Small intestine (tissue), 7 donors: ENCODE measurements at regions not wholly inside any gene's neighbourhood (a gene's known extent, or its start where the extent isn't known, plus 50 kb on each side); places are given as distances from the start of the nearest gene placed in this dataset.

Experiments used
- DNase-seq, 2 donors: peaks; one replicate each; pipeline versions ENCODE4 v3.0.0 to v3.0.0-alpha.2; 2013
- FAIRE-seq: peaks from 2 replicates; lab custom pipeline; 2012; peaks lifted over from hg19 to GRCh38; lab: Jason Lieb, UNC
- H3K27ac ChIP-seq, 3 donors: one replicate each; pipeline ENCODE4 v1.5.1; 2013; ENCODE audit warnings: low read length in 2 of 3, mild to moderate bottlenecking in 2 of 3, control low read depth in 1 of 3, inconsistent platforms in 1 of 3, low read depth in 1 of 3, moderate library complexity in 1 of 3
- H3K27me3 ChIP-seq, 3 donors: one replicate each; pipeline ENCODE4 v1.6.1; 2013; ENCODE audit warnings: low read length in 3 of 3, inconsistent platforms in 1 of 3; ENCODE audit not compliant: control insufficient read depth in 3 of 3, insufficient read depth in 3 of 3
- H3K36me3 ChIP-seq, 3 donors: one replicate each; pipeline ENCODE4 v1.6.1; 2013; ENCODE audit warnings: low read length in 3 of 3, inconsistent platforms in 1 of 3, low read depth in 1 of 3, mild to moderate bottlenecking in 1 of 3, moderate library complexity in 1 of 3; ENCODE audit not compliant: control insufficient read depth in 3 of 3, insufficient read depth in 2 of 3
- H3K4me1 ChIP-seq, 3 donors: one replicate each; pipeline ENCODE4 v1.6.1; 2013; ENCODE audit warnings: low read length in 2 of 3, inconsistent platforms in 1 of 3, low read depth in 1 of 3, mild to moderate bottlenecking in 1 of 3, moderate library complexity in 1 of 3; ENCODE audit not compliant: control insufficient read depth in 3 of 3, insufficient read depth in 2 of 3
- H3K4me3 ChIP-seq, 3 donors: one replicate each; pipeline ENCODE4 v1.5.1; 2013; ENCODE audit warnings: low read length in 3 of 3, control low read depth in 1 of 3, inconsistent platforms in 1 of 3, low read depth in 1 of 3, mild to moderate bottlenecking in 1 of 3, moderate library complexity in 1 of 3
- H3K9me3 ChIP-seq, 2 donors: one replicate each; pipeline ENCODE4 v1.6.1; 2013; ENCODE audit warnings: low read depth in 1 of 2, low read length in 1 of 2; ENCODE audit not compliant: control insufficient read depth in 2 of 2, insufficient read depth in 1 of 2
- WGBS, 3 donors: extraction: QIAGEN DNeasy Blood & Tissue Kit; methylation state at CpG; one replicate each; pipeline ENCODE4 v1.1.7; 2013; 5-methylcytosine and 5-hydroxymethylcytosine counted together
- donor health status: healthy with polysubstance abuse.
- donor health status: control.
- donor health status: control.
- donor health status: Bipolar disorder and iron deficiency.
- donor health status: healthy.

GRCh38 chr14:65334765-65335410 is 77.6 kb upstream of the FUT8 start:
- peak; percentile 96 to 98 for DNase-seq
- Histone ChIP-seq H3K27me3 (no peaks in the 10 kb centered on the region), H3K36me3 (no peaks in the 10 kb centered on the region), H3K4me1 (peaks cover 17 to 51% (median 23%) of the 10 kb centered on the region in 3 donors), H3K4me3 (no peak overlapping the region), H3K27ac (peak overlapping the region; percentile 78 to 93 (median 88)), H3K9me3 (no peaks in the 10 kb centered on the region)
- FAIRE-seq: no peak
- 14 to 41% (median 33%) methylated on average over 8 of the region's 8 CpGs for WGBS, 3 donors

- WGBS, 3 donors: 15 to 55% (median 40%) methylated on average over 4 of the region's 4 CpGs
- Histone ChIP-seq H3K4me1 (peaks cover 17 to 53% (median 23%) of the 10 kb centered on the region in 3 donors), H3K27me3 (no peaks in the 10 kb centered on the region), H3K36me3 (no peaks in the 10 kb centered on the region), H3K9me3 (no peaks in the 10 kb centered on the region), H3K27ac (peak overlapping the region; percentile 78 to 93 (median 88)), H3K4me3 (no peak overlapping the region)
- FAIRE-seq: no peak
- peak; percentile 61 to 83 for DNase-seq
Observed at GRCh38 chr14:65335411-65335947, 77.1 kb upstream of the FUT8 start.

GRCh38 chr14:65336191-65336591 is 76.3 kb upstream of the FUT8 start:
- Histone ChIP-seq H3K4me1 (peaks cover 17 to 53% (median 23%) of the 10 kb centered on the region in 3 donors), H3K27ac (peak overlapping the region; percentile 82 to 93 (median 85)), H3K4me3 (no peak overlapping the region), H3K9me3 (no peaks in the 10 kb centered on the region), H3K36me3 (no peaks in the 10 kb centered on the region), H3K27me3 (no peaks in the 10 kb centered on the region)
- WGBS, 3 donors: 34 to 55% (median 41%) methylated on average over 2 of the region's 2 CpGs
- FAIRE-seq: no peak
- peak in 1 of 2 donors; percentile 19 for DNase-seq

GRCh38 chr14:65339866-65340265 is 72.7 kb upstream of the FUT8 start:
- H3K4me1 ChIP-seq: peaks cover 2 to 37% (median 12%) of the 10 kb centered on the region in 3 donors
- H3K4me3 ChIP-seq: no peak overlapping the region
- no peaks in the 10 kb centered on the region for H3K9me3 ChIP-seq
- no peaks in the 10 kb centered on the region for H3K27me3 ChIP-seq
- no peaks in the 10 kb centered on the region for H3K36me3 ChIP-seq
- FAIRE-seq (no peak), DNase-seq (no peak)
- no peak overlapping the region for H3K27ac ChIP-seq
- 91 to 95% (median 92%) methylated on average over 4 of the region's 4 CpGs for WGBS, 3 donors

DNA sequence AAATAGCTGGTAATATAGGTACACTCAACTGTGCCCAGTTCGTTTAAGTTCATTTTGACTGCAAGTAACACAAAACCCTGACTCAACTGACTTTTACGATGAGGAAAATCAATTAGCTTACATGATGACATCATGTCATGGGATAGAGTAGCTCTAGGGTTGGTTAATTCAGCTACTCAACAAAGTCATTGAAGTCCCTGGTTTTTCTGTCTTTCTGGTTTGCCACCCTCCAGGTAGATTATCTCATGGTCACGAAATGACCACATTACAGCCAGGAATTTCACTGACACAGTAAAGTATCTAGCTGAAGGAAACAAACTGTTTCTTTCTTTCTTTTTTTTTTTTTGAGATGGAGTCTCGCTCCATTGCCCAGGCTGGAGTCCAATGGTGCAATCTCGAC is 68.5 kb upstream of the FUT8 start:
- 78 to 88% (median 88%) methylated on average over 5 of the region's 5 CpGs for WGBS, 3 donors
- FAIRE-seq (no peak), DNase-seq (no peak)
- Histone ChIP-seq H3K27ac (no peak overlapping the region), H3K36me3 (no peaks in the 10 kb centered on the region), H3K4me1 (peaks cover 0 to 22% (median 2%) of the 10 kb centered on the region in 3 donors), H3K4me3 (no peak overlapping the region), H3K27me3 (no peaks in the 10 kb centered on the region), H3K9me3 (no peaks in the 10 kb centered on the region)

- Histone ChIP-seq H3K4me3 (no peak overlapping the region), H3K36me3 (no peaks in the 10 kb centered on the region), H3K27me3 (no peaks in the 10 kb centered on the region), H3K27ac (no peak overlapping the region), H3K9me3 (no peaks in the 10 kb centered on the region), H3K4me1 (peaks cover 0 to 18% (median 2%) of the 10 kb centered on the region in 3 donors)
- FAIRE-seq (no peak), DNase-seq (no peak)
- WGBS, 3 donors: 72 to 81% (median 79%) methylated on average over 3 of the region's 3 CpGs
Observed at GRCh38 chr14:65345266-65345665, 67.3 kb upstream of the FUT8 start.

DNA sequence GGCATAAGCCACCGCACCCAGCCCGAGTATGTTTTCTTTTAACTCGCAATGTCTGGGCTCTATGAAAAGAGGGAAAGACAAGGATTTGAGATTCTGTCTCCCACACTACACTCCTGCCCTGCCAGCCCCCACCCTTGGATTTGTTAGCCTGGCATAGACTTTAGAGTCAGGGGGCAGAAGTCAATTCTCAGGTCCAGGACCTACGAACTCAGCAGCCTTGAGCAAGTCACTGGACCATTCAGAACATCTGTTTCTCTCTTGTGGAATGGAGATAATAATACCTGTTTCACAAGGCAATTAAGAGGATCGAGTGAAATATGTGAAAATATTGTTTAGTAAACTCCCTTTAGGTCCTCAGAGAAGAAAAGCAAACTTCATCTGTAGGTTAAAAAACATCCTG is 66.1 kb upstream of the FUT8 start:
- Histone ChIP-seq H3K4me3 (no peak overlapping the region), H3K9me3 (no peaks in the 10 kb centered on the region), H3K27ac (peak overlapping the region in 2 of 3 donors; percentile 4 to 27), H3K36me3 (no peaks in the 10 kb centered on the region), H3K4me1 (peaks cover 0 to 18% (median 2%) of the 10 kb centered on the region in 3 donors), H3K27me3 (no peaks in the 10 kb centered on the region)
- FAIRE-seq (no peak), DNase-seq (peak in 1 of 2 donors; percentile 63)
- 64 to 67% (median 65%) methylated on average over 5 of the region's 5 CpGs for WGBS, 3 donors

DNA sequence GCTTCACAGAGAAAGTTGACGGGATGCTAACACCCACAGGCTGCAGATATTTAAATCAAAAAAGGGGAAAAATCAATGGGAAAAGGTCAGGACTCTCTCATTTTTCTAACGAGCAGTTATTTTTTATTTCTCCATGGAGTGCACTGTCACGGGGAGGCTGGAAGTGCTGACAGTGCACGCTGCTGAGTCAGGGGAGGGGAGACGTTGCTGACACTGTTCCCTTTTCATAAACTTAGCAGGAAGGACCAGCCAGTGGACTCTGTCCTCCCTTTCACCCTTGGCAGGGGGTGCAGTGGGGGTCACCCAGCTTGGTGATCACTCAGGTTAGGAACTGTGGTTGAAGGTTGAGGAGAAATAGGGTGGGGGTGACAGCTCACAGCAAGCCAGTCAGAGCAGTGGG is 65.6 kb upstream of the FUT8 start:
- H3K4me1 ChIP-seq: peaks cover 0 to 18% (median 2%) of the 10 kb centered on the region in 3 donors
- H3K27me3 ChIP-seq: no peaks in the 10 kb centered on the region
- DNase-seq: peak in 1 of 2 donors; percentile 62
- no peaks in the 10 kb centered on the region for H3K9me3 ChIP-seq
- 42 to 60% (median 51%) methylated on average over 5 of the region's 5 CpGs for WGBS, 3 donors
- H3K4me3 ChIP-seq: no peak overlapping the region
- H3K27ac ChIP-seq: peak overlapping the region in 2 of 3 donors; percentile 4 to 7
- no peaks in the 10 kb centered on the region for H3K36me3 ChIP-seq
- FAIRE-seq: no peak
